Skeletal muscle satellite cell (primary cell): ENCODE measurements at regions not wholly inside any gene's neighbourhood (a gene's known extent, or its start where the extent isn't known, plus 50 kb on each side); places are given as distances from the start of the nearest gene placed in this dataset.

Experiments used
- H3K27me3 ChIP-seq: 2 replicates; pipeline ENCODE4 v1.7.0; 2013; ENCODE audit warnings: low read length; ENCODE audit not compliant: control insufficient read depth, insufficient read depth
- H3K36me3 ChIP-seq: 2 replicates; pipeline ENCODE4 v1.7.0; 2013; ENCODE audit warnings: mild to moderate bottlenecking, control low read depth, low read length; ENCODE audit not compliant: insufficient read depth
- H3K4me1 ChIP-seq: 2 replicates; pipeline ENCODE4 v1.7.0; 2013; ENCODE audit warnings: low read length; ENCODE audit not compliant: control insufficient read depth, insufficient read depth
- H3K4me2 ChIP-seq: 2 replicates; pipeline ENCODE4 v1.7.0; 2013; ENCODE audit warnings: mild to moderate bottlenecking, low read length
- H3K4me3 ChIP-seq: 2 replicates; pipeline ENCODE4 v1.7.0; 2013; ENCODE audit warnings: low read length
- H3K9ac ChIP-seq: 2 replicates; pipeline ENCODE4 v1.7.0; 2013; ENCODE audit warnings: mild to moderate bottlenecking, low read depth, low read length, moderate library complexity
- H3K9me3 ChIP-seq: replicated peaks from 2 replicates; pipeline ENCODE4 v1.7.0; 2013; ENCODE audit warnings: mild to moderate bottlenecking, control low read depth, low read length

DNA sequence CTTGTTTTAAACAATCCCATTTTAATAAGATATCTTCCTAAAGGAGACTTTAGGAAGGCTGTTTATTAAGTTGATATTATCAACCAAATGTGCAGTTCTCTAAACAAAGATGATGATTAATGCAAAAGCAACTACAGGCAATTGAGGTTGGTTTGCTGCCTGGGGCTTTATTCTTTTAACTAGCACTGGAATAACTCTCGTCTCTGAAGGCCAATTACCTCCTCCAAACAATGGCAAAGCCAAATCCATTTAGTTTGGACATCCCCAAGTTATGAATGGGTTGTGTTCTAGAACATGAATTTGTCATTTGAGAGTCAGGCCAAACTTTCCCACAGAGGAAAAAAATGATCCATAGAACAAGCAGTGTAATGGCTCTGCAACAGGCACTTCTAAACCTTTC, 114.1 kb downstream of the SLC16A9 start:
- H3K9ac ChIP-seq, result no peak overlapping the region
- H3K4me3 ChIP-seq, result no peak overlapping the region
- peaks cover 5% of the 10 kb centered on the region for H3K27me3 ChIP-seq
- H3K9me3 ChIP-seq, result no peaks in the 10 kb centered on the region
- no peak overlapping the region for H3K4me2 ChIP-seq
- no peaks in the 10 kb centered on the region for H3K4me1 ChIP-seq
- no peaks in the 10 kb centered on the region for H3K36me3 ChIP-seq

DNA sequence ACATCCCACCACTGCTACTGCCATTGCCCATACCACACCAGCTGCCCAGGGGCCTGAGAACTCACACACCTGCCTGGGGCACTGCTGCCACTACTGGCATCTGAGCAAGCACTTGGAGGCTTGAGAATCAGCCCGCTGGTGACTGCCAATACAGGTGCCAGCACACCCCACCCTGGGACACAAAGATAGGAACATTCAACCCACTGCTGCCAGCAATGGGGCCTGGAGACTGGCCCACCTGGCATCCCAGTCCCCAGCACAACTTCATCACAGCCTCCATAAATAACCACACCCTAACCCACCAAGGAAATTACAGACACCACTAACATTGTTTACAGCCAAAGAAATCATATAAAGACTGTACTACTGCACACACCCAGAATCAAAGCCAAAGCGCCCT, 115.9 kb downstream of the SLC16A9 start:
- Histone ChIP-seq H3K4me3 (no peak overlapping the region), H3K36me3 (no peaks in the 10 kb centered on the region), H3K9me3 (no peaks in the 10 kb centered on the region), H3K4me1 (no peaks in the 10 kb centered on the region), H3K27me3 (peaks cover 5% of the 10 kb centered on the region), H3K4me2 (no peak overlapping the region), H3K9ac (no peak overlapping the region)

DNA sequence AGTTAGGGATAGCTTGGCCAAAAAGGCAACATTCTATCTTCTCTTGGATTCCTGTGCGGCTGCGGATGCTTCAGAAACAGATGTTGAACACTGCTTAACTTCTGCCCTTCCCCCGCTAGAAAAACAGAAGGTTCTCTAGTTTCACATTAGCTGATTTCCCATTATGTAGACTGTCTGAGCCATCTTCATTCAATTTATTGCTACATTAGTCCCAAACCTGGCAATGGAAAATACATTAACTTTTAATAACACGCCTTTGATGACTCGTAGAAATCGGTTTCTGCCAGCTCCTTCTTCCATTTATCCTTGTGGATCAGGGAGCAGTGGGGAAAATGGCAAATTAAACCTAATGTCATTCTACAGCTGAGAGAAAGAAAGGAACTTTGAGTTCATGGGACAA, 119.9 kb downstream of the SLC16A9 start:
- Histone ChIP-seq H3K36me3 (no peaks in the 10 kb centered on the region), H3K4me2 (no peak overlapping the region), H3K4me1 (no peaks in the 10 kb centered on the region), H3K9ac (no peak overlapping the region), H3K4me3 (no peak overlapping the region), H3K27me3 (peaks cover 5% of the 10 kb centered on the region), H3K9me3 (no peaks in the 10 kb centered on the region)

DNA sequence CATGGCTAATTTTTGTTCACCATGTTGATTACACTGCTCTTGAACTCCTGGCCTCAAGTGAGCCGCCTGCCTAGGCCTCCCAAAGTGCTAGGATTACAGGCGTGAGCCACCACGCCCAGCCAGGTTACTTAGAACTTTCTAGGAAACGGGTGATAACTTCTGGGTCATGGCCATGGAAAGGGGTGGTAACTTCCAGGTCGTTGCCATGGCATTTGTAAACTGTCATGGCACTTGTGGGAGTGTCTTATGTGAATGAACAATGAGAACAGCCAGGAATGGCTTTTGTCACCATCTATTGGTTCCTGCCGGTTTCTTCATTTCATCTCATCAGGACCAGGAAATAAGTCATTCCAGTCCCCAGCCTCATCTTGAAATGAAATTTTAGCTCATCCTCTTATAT, 120.9 kb downstream of the SLC16A9 start:
- Histone ChIP-seq H3K9me3 (no peaks in the 10 kb centered on the region), H3K4me1 (no peaks in the 10 kb centered on the region), H3K4me2 (no peak overlapping the region), H3K36me3 (no peaks in the 10 kb centered on the region), H3K4me3 (no peak overlapping the region), H3K9ac (no peak overlapping the region), H3K27me3 (peaks cover 5% of the 10 kb centered on the region)

DNA sequence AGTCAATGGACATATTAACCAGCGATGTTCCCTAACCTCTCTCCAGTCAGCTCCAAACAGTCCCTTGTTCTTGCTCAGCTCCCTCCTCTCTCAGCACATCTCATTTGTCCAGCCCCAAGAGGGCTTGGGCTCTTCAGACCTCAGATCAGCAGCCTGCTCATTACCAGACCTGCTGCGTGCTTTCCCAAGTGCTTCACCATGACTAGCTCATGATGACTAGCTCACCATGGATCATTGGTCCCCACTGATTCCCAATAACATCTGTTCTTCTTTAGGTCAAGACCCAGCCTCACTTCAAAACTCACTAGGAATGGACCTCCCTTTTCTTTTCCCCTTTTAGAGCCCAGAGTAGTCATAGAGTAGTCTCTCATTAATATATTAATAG, 121.9 kb downstream of the SLC16A9 start:
- H3K9ac ChIP-seq, result no peak overlapping the region
- no peak overlapping the region for H3K4me2 ChIP-seq
- H3K4me1 ChIP-seq, result no peaks in the 10 kb centered on the region
- H3K27me3 ChIP-seq, result peaks cover 5% of the 10 kb centered on the region
- no peaks in the 10 kb centered on the region for H3K36me3 ChIP-seq
- H3K9me3 ChIP-seq, result no peaks in the 10 kb centered on the region
- H3K4me3 ChIP-seq, result no peak overlapping the region

DNA sequence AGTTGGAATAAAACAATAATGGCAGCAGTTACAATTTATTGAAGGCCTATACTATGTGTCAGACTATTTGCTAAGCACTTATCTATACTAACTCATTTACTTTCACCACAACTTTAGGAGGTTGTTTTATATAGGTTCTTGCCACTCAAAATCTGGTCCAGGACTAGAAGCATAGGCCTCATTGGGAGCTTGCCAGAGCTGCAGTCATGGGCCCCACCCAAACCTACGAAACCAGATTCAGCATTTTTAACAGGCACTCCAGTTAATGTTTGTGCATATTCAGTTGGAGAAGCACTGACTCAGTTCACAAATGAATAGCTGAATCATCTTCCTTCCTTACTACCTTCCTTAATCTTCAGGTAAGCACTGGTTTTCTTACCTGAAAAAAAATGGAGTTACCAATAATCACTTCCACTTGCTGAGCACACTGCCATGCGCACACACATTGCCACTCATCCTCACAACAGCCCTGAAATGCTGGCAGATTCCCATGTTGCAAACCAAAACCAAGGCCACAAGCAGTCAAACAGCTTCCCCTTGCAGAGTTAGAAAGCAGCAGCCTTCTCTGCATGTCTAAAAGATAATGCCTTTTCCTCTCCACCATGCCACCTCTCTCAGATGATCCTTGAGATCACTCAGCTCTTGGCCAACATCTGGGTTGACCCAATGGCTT, 122.4 kb downstream of the SLC16A9 start:
- no peaks in the 10 kb centered on the region for H3K4me1 ChIP-seq
- H3K9ac ChIP-seq, result no peak overlapping the region
- no peaks in the 10 kb centered on the region for H3K9me3 ChIP-seq
- H3K4me2 ChIP-seq, result no peak overlapping the region
- H3K4me3 ChIP-seq, result no peak overlapping the region
- peaks cover 5% of the 10 kb centered on the region for H3K27me3 ChIP-seq
- no peaks in the 10 kb centered on the region for H3K36me3 ChIP-seq

DNA sequence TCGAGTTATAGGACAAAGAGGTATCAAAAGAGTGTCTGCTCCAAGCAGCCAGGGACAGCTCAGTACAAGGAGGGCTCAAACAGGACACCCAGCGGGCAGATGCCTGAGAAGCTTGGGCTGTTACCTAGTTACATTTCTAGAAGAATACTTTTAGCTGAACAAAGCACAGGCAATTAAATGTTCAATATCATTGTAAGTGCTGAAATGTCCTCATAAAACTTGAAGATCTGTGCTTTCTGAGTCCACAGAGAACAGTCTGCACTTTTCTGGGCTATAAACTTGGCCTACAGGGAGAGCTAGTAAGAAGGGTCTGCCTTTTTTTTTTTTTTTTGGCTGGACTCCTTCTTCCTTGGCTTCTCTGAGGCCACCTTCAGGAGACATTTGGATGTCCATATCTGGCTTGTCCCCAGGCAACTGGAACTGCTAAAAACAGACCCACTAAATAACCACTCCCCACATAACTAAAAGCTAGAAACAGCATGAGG, 123.2 kb downstream of the SLC16A9 start:
- H3K4me3 ChIP-seq, result no peak overlapping the region
- no peaks in the 10 kb centered on the region for H3K36me3 ChIP-seq
- H3K9ac ChIP-seq, result no peak overlapping the region
- H3K9me3 ChIP-seq, result no peaks in the 10 kb centered on the region
- H3K4me2 ChIP-seq, result no peak overlapping the region
- H3K27me3 ChIP-seq, result peaks cover 5% of the 10 kb centered on the region
- H3K4me1 ChIP-seq, result no peaks in the 10 kb centered on the region

DNA sequence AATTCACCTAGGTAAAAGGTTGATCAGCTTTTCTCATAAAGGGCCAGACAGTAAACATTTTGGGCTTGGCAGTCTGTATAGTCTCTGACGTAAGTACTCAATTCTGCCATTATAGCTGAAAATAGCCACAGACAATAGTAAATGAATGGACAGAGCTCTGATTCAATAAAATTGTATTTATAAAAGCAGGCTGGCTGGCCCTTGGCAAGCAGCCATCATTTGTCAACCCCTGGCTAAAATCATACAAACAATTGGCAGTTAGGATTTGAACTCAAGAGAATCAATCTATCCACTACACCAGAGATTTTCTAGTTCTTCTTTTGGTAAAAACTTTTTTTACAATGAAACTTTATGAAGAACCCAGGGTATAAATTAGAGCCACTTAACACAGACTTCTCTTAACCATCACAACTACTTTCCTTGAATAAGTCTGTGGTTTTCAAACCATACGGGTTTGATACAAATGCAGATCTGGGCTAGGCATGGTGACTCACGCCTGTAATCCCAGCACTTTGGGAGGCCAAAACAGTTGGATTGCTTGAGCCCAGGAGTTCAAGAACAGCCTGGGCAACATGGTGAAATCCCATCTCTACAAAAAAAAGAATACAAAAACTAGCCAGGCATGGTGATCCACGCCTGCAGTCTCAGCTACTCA, 124.5 kb downstream of the SLC16A9 start:
- Histone ChIP-seq H3K36me3 (no peaks in the 10 kb centered on the region), H3K4me3 (no peak overlapping the region), H3K27me3 (no peaks in the 10 kb centered on the region), H3K4me1 (no peaks in the 10 kb centered on the region), H3K4me2 (no peak overlapping the region), H3K9ac (no peak overlapping the region), H3K9me3 (no peaks in the 10 kb centered on the region)

DNA sequence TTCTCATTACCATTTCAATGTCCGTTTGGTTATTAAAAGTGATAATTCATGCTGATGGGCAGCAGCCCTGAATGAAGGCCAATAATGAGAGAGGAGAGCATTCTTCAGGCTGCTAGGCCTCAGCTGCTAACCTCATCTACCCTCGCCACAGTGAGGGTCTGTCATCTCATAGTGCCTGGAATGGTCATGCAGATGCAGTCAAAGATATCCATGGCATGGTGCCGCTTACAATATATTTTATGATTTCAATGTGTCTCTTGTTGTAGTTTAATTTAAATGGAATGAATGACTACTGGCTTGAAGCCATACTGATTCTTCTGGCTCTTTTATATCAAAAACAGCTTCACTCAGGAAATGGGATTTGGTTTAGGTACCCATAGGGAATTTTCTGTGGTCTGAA, 126.9 kb downstream of the SLC16A9 start:
- no peaks in the 10 kb centered on the region for H3K36me3 ChIP-seq
- H3K27me3 ChIP-seq, result no peaks in the 10 kb centered on the region
- no peak overlapping the region for H3K4me3 ChIP-seq
- H3K4me1 ChIP-seq, result no peaks in the 10 kb centered on the region
- H3K9me3 ChIP-seq, result no peaks in the 10 kb centered on the region
- no peak overlapping the region for H3K4me2 ChIP-seq
- H3K9ac ChIP-seq, result no peak overlapping the region

DNA sequence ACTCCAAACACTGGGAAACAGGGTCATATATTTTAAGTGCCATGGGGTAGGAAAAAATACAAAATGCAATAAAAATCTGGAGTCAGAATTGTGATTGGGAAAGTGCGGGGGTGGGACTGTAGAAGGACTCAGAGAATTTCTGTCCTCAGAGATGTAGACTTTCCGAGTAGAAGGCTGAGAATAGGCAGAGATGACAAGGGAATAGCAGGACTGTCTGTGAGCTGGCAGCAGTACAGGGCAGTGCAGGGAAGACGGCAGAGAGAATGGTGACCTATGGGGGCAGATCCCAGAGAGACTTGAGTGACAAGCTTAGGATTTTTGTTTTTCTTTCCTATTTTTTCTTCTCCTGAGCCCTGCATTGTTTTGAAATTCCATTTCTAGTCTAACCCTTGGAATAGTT, 127.6 kb downstream of the SLC16A9 start:
- H3K9me3 ChIP-seq, result no peaks in the 10 kb centered on the region
- no peaks in the 10 kb centered on the region for H3K27me3 ChIP-seq
- no peaks in the 10 kb centered on the region for H3K4me1 ChIP-seq
- no peak overlapping the region for H3K4me2 ChIP-seq
- H3K9ac ChIP-seq, result no peak overlapping the region
- no peaks in the 10 kb centered on the region for H3K36me3 ChIP-seq
- H3K4me3 ChIP-seq, result no peak overlapping the region

DNA sequence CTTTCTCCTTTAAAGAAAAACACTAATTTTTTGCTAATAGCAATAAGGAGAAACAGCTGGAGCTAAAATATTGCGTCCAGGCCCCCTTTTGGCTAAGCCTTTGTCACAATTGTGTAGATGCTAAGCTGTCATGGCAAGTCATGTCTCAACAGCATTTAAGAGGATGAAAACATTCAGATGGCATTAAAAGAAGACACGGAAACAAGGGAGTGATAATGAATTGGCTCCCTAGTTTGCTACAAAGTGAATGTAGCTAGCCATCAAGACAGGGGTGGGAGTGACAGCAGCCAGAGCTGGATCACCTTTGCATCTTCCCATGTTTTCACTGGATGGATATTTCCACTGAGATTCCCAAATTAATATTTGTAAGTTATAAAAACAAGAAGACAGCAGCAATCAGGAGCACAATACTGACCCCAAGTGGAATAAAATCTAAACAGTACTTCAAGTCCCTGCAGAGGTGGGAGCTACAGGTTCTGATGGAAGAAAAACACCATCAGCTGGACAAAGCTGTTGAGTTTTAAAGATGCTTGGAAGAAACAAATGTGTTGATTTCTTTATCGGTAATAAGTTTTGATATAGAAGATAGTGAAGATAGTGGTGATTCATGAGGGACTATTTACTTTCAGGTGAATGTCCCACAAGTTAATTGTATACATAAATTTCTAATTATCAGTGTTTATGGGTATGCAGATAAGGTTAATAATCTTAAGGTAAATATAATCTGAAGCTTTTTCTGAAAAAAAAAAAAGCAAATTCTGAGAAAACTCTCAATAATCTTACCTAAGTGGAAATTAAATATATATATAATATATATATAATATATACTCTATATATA, 129.4 kb downstream of the SLC16A9 start:
- Histone ChIP-seq H3K4me3 (no peak overlapping the region), H3K27me3 (peaks cover 3% of the 10 kb centered on the region), H3K4me2 (no peak overlapping the region), H3K9ac (no peak overlapping the region), H3K36me3 (no peaks in the 10 kb centered on the region), H3K4me1 (no peaks in the 10 kb centered on the region), H3K9me3 (no peaks in the 10 kb centered on the region)
